NCI-H128 (cell line): ENCODE measurements at regions not wholly inside any gene's neighbourhood (a gene's known extent, or its start where the extent isn't known, plus 50 kb on each side); places are given as distances from the start of the nearest gene placed in this dataset.
A peak's percentile ranks its signal among the peaks of the same experiment; 100 is the strongest.

Experiments used
- DNase-seq: peaks from one replicate; lab custom pipeline; 2025; ENCODE audit not compliant: unreplicated experiment; lab: John Stamatoyannopoulos, UW

DNA sequence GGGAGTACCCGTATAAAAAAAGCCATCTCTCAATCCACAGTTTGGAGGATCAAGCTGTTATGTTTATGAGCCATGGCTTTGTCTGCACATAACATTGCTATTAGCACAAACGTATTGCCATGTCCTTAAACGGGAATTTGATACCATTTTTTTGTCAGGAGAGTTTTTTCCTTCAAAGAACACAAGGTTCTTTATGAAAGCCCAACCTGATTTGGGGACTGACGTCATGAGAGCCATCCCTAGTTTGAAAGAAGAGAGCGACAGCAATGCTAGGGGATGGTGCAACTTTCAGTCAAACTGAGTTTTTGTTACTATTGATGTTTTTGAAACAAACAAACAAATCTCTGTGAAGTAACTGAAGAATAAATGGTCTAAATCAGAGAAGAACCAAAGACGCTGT is 376.6 kb downstream of the EIPR1 start:
- DNase-seq: no peak

GRCh38 chr2:3000125-3000524 is 377.5 kb downstream of the EIPR1 start:
- no peak for DNase-seq

DNA sequence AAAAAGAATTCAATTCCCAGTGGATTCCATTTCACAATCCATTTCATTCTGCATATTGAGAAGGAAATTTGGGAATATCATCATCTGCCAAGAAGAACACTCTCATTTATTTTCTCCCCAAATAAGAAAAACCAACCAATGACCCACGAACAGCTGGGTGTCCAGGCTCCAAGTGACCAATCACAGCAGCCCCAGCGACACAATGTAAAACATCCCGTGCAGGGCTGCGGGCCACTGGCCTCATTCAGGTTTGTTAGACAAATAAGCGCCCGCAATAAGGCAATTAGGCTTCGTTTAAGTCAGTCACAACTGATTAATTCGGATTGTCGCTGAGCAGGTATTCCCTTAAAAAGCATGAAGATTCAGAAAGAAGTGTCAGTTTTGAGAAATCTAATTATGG is 378.6 kb downstream of the EIPR1 start:
- no peak for DNase-seq

GRCh38 chr2:2993172-2993692 is 384.4 kb downstream of the EIPR1 start:
- DNase-seq: no peak

DNA sequence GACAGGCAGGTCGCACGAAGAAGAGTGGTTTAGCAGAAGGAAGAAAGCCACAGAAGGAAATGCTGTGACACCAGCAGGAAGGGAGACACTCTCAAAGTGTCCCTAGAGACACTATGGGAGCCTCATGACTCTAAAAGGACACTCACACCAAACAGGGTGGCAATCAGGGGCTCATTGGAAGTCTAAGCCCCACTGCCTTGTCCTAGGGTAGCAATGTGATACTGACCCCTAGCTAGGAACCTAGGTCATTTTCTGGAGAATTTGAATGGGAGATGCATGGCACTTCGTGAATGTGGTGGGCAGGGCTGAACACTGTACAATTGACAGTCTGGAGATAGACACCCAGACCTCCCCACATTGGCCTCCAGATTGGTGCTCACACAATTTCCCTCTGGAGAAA is 385.0 kb downstream of the EIPR1 start:
- DNase-seq: no peak

- no peak for DNase-seq
Observed at GRCh38 chr2:2985020-2985419, 392.6 kb downstream of the EIPR1 start.

DNA sequence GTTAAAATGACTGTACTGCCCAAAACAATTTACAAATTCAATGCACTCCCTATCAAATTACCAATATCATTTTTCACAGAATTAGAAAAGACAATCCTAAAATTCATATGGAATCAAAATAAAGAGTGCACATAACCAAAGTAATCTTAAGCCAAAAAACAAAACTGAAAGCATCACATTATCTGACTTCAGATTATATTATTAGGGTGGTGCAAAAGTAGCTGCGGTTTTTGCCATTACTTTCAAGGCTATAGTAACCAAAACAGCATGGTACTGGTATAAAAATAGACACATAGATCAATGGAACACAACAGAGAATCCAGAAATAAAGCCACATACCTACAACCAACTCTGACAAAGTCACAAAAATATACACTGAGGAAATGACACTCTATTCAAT is 396.6 kb downstream of the EIPR1 start:
- no peak for DNase-seq

- DNase-seq: no peak
Observed at GRCh38 chr2:2974982-2975381, 402.6 kb downstream of the EIPR1 start.

GRCh38 chr2:2960441-2961133 is 417.0 kb downstream of the EIPR1 start:
- DNase-seq: no peak

DNA sequence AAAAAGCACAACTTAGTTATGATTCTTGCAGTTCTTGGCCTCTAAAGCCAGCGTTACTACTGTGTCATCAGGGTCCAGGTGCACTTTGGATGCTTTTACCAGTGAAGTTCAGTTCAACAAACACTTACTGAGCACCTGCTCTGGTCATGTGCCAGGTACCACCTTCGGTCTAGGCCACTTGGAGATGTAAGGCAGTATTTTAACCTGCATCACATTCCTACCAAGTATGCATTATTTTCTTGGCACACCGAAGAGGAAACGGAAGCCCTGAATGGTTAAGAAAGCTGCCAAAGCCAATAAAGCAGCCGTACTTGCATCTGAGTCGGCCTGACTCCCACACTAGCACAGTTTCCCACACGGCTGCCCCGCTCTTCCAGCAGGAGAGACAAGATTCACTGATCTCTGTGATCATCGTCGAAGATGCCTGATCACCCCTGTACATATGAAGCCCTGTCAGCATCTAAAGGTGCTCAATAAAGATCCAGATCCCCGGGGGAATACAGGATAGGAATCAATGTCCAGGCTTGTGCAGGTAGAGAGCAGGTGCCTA is 427.1 kb downstream of the EIPR1 start:
- peak; percentile 22 for DNase-seq

- DNase-seq: no peak
Observed at GRCh38 chr2:2947406-2947805, 430.2 kb downstream of the EIPR1 start.

DNA sequence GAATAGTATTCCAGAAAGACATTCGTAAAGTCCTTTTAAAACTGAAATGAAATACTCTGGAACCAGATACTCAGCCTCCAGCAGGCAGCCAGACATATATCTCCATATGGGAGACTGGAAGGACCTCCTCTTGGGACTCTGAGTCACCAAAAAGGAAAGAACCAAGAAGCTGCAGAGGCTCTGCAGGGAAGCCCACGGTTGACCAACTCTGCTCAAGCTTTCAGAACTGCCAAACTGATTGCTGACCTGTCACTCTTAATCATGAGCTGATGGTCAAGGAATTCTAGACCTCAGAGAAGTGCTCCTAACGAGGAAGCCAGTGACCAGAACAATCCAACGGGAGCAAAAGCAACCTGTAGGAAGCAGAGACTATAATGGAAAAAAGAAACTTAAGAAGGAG is 434.7 kb downstream of the EIPR1 start:
- DNase-seq: no peak

DNA sequence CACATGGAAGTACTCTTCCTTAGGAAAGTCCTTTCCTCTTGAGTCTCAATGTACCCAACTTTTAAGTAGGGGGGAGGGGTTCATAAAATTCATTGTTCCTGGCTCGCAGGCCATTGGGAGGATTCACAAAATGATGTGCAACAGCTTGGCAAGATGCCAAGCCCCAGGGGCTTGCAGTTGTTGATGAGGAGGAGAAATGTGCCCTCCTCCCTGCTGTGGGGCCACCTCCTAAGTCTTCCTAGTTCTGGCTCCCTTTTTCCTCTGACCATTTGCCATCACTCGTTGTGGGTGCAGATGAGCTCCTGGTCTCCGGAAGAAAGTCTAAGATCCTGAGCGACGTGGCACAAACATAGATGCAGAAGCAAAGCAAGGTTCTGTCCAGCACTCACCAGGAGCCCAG is 435.4 kb downstream of the EIPR1 start:
- DNase-seq: no peak

- DNase-seq: no peak
Observed at GRCh38 chr2:2941205-2941604, 436.4 kb downstream of the EIPR1 start.

DNA sequence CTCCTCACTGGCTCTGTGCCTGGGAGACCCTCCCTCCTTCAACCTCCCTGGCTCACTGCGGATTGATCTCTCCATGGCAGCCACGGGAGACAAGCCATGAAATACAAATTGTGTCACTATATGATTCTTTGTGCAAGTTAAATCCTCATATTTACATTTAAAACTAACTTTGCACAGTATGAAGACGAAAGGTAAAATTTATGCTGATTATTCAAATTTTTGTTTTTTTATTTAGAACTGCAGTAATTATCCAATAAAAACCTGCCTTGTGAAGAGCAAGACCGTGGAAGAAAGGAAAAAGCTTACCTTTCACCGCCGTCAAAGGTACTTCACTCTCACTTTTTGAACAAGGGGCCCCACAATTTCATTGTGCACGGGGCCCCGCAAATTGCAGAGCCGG is 436.9 kb downstream of the EIPR1 start:
- no peak for DNase-seq

DNA sequence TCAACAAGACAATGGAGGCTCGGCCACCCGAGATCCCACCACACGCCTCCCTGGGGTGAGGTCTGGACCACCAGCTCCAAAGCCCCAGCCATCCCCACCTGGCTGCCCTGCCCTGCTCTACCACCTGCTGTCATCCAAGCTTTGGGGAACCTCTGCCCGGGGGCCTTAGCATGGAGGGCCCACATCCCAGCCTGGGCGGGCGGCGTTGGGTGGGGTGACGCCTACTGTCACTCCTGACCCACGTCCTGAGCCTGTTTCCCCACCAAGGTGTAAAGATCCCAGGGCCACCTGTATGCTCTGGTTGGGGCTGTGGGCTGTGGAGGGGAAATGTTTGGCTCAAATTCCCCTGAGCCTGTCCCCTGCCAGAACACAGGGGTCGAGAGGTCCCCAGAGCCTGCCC is 437.6 kb downstream of the EIPR1 start:
- DNase-seq: no peak

DNA sequence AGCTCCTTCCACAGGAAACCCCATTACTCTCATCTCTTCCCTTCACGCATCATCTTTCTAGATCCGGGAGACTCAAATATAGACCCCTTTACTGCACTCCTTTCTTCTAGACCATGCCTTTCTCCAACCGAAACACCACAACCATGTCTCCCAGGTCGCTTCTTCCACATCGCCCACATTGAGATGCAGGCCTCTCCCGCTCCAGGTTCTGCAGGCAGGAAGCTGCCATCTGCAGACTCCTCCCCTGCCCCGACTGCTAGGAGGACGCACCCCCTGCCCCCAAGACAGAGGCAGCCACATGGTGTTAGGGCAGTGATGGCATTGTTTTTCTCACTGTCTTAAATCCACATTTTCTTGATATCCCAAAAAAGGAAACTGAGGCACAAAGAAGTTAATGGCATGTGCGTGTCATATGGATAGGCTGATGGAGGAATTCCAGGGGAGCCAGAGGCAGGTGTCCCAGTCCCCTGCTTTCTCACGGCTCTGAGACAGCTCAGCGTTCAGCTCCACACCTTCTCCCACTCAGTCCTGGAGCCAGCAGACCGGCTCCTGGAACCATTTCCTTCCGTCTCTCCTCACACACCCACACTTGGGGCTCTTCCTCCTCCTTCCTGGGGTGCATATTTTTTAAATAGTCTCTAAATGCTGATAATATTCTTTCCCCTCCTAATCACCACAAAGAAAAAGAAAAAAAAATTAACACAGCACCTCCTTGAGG is 438.4 kb downstream of the EIPR1 start:
- no peak for DNase-seq

DNA sequence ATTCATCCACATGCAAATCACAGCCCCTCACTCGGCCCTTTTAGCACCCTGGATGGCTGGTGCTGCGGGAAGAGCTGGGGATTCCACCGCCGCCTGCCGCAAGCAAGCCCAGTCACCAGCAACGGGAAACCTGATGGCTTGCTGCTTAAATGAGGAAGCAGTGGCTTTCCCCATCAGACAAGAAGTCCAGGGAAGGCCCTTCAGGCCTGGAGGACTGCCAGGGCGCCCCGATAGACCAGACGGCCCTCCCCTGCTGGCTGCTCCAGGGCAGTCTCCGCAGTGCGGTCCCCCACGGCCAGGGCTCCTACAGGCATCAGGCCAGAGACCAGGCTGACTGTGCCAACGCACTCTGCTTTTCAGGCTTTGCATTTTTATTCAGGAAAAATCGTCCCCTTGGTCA is 439.1 kb downstream of the EIPR1 start:
- no peak for DNase-seq

- DNase-seq: no peak
Observed at GRCh38 chr2:2935445-2936149, 442.0 kb downstream of the EIPR1 start.

DNA sequence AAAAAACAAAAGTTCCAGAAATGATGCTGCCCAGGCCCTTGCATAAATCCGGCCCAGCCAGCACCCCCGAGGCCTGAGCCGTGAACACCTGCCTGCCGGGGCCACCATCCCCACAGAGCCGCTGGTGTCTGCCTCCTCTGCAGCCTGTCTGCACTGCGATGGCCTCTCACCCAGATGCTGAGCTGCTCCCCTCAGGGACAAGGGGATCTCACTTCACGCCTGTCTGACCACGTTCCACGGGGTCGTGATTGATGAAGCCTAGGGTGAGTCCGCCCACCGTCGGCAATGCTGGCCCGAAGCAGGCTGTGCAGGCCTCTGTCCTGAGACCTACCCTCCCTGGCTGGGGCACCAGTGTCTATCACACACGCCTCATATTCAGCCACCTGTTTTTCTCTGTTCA is 444.2 kb downstream of the EIPR1 start:
- no peak for DNase-seq

DNA sequence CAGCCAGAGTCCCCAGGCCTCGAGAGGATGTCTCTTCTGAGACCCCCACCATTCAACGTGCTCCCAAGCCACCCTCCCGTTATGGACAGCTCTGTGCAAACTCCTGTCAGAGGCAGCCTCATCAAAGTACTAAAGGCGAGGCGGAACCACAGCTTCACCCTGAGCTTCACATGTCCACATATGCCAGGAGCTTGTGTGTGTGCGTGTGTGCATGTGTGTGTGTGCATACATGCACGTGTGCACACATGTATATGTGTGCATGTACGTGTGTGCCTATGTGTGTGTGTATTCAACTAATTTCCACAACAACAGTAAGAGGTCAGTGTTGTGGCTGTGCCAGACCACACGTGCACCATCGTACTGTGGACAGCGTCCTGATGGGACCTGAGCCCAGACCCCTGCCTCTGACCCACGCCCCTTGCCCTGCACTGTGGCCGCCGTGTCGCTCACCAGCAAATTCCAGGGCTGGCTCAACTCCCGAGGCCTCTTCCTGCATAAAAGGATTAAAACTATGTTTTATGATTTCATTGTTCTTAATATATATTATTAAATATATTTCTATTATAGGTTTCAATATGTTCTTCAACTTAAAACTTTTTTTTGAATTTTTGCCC is 444.8 kb downstream of the EIPR1 start:
- DNase-seq: no peak
